Neuronal stem cell (in vitro differentiated cells): ENCODE measurements at regions not wholly inside any gene's neighbourhood (a gene's known extent, or its start where the extent isn't known, plus 50 kb on each side); places are given as distances from the start of the nearest gene placed in this dataset.

Experiments used
- DNase-seq: peaks from one replicate; pipeline ENCODE4 v3.0.0-alpha.2; 2013; ENCODE audit warnings: low spot score
- H2AFZ ChIP-seq: one replicate; pipeline ENCODE4 v1.6.1; 2013; ENCODE audit warnings: mild to moderate bottlenecking, low read length, inconsistent platforms
- H2AK5ac ChIP-seq: 2 replicates; pipeline ENCODE4 v1.6.1; 2013; ENCODE audit warnings: low read depth, mild to moderate bottlenecking, inconsistent platforms, low read length, moderate library complexity, mixed read lengths
- H2BK120ac ChIP-seq: 2 replicates; pipeline ENCODE4 v1.6.1; 2013; ENCODE audit warnings: low read depth, mild to moderate bottlenecking, inconsistent platforms, low read length, moderate library complexity, mixed read lengths
- H2BK12ac ChIP-seq: one replicate; pipeline ENCODE4 v1.6.1; 2013; ENCODE audit warnings: low read length, inconsistent platforms
- H2BK15ac ChIP-seq: 2 replicates; pipeline ENCODE4 v1.6.1; 2013; ENCODE audit warnings: mild to moderate bottlenecking, low read length, inconsistent platforms, mixed read lengths
- H2BK5ac ChIP-seq: one replicate; pipeline ENCODE4 v1.6.1; 2013; ENCODE audit warnings: inconsistent platforms, mild to moderate bottlenecking, low read length, moderate library complexity
- H3K14ac ChIP-seq: one replicate; pipeline ENCODE4 v1.6.1; 2013; ENCODE audit warnings: low read length, inconsistent platforms
- H3K18ac ChIP-seq: 2 replicates; pipeline ENCODE4 v1.6.1; 2013; ENCODE audit warnings: low read length, inconsistent platforms
- H3K23ac ChIP-seq: 2 replicates; pipeline ENCODE4 v1.6.1; 2013; ENCODE audit warnings: low read depth, mild to moderate bottlenecking, mixed read lengths, low read length, inconsistent platforms; ENCODE audit not compliant: poor library complexity
- H3K27ac ChIP-seq: replicated peaks from 3 replicates; pipeline ENCODE4 v1.5.1; 2013; ENCODE audit warnings: low read length, inconsistent platforms
- H3K27me3 ChIP-seq, 3 experiments: 2 replicates each; pipeline ENCODE4 v1.6.1; 2013; ENCODE audit warnings: low read length in 3 of 3, mild to moderate bottlenecking in 2 of 3, inconsistent platforms in 1 of 3, low read depth in 1 of 3, mixed read lengths in 1 of 3, moderate library complexity in 1 of 3; ENCODE audit not compliant: control insufficient read depth in 3 of 3, insufficient read depth in 3 of 3
- H3K36me3 ChIP-seq, 2 donors: replicated peaks in 1 of 2; 2 replicates each; pipeline ENCODE4 v1.6.1; 2013; ENCODE audit warnings: low read length in 2 of 2; ENCODE audit not compliant: control insufficient read depth in 2 of 2, insufficient read depth in 2 of 2
- H3K4ac ChIP-seq: 2 replicates; pipeline ENCODE4 v1.6.1; 2013; ENCODE audit warnings: inconsistent platforms, mild to moderate bottlenecking, low read length, moderate library complexity
- H3K4me1 ChIP-seq, 2 donors: 1 replicate in 1 of 2; 2 replicates in 1 of 2; pipeline ENCODE4 v1.6.1; 2013; ENCODE audit warnings: low read length in 2 of 2, low read depth in 1 of 2; ENCODE audit not compliant: control insufficient read depth in 2 of 2, insufficient read depth in 1 of 2
- H3K4me2 ChIP-seq: one replicate; pipeline ENCODE4 v1.6.1; 2013; ENCODE audit warnings: mild to moderate bottlenecking, low read length, inconsistent platforms; ENCODE audit not compliant: insufficient read depth, poor library complexity, severe bottlenecking
- H3K4me3 ChIP-seq, 2 donors: 2 replicates each; pipeline ENCODE4 v1.5.1; 2013; ENCODE audit warnings: low read length in 2 of 2, mild to moderate bottlenecking in 2 of 2, inconsistent platforms in 1 of 2, moderate library complexity in 1 of 2
- H3K79me1 ChIP-seq: one replicate; pipeline ENCODE4 v1.6.1; 2013; ENCODE audit warnings: low read depth, mild to moderate bottlenecking, inconsistent platforms, low read length, moderate library complexity
- H3K9ac ChIP-seq: one replicate; pipeline ENCODE4 v1.6.1; 2013; ENCODE audit warnings: mild to moderate bottlenecking, low read depth, low read length, inconsistent platforms; ENCODE audit not compliant: poor library complexity
- H3K9me3 ChIP-seq, 2 donors: replicated peaks in 1 of 2; 2 replicates each; pipeline versions ENCODE3 to v1.6.1; 2013; ENCODE audit warnings: low read length in 2 of 2, mild to moderate bottlenecking in 2 of 2, inconsistent platforms in 1 of 2, low read depth in 1 of 2, mixed read lengths in 1 of 2, moderate library complexity in 1 of 2; ENCODE audit not compliant: control insufficient read depth in 2 of 2, insufficient read depth in 1 of 2
- H4K8ac ChIP-seq: one replicate; pipeline ENCODE4 v1.6.1; 2013; ENCODE audit warnings: low read depth, mild to moderate bottlenecking, inconsistent platforms, low read length, moderate library complexity
- H4K91ac ChIP-seq: one replicate; pipeline ENCODE4 v1.6.1; 2013; ENCODE audit warnings: low read length, low read depth, mild to moderate bottlenecking, inconsistent platforms; ENCODE audit not compliant: poor library complexity
- WGBS, 2 donors: extraction: QIAGEN DNeasy Blood & Tissue Kit; methylation state at CpG; one replicate each; pipeline ENCODE4 v1.1.7; 2013; ENCODE audit warnings: missing lambda C conversion rate in 2 of 2, mixed read lengths in 1 of 2; ENCODE audit not compliant: insufficient read length in 2 of 2, insufficient replicate concordance in 1 of 2; ENCODE audit errors: extremely low coverage in 2 of 2; 5-methylcytosine and 5-hydroxymethylcytosine counted together

- H2AFZ ChIP-seq, result no peak overlapping the region
- H3K4ac ChIP-seq, result no peak overlapping the region
- no peak overlapping the region for H2BK120ac ChIP-seq
- H4K8ac ChIP-seq, result no peak overlapping the region
- H2AK5ac ChIP-seq, result no peak overlapping the region
- peaks cover 0 to 2% of the 10 kb centered on the region in 2 donors for H3K9me3 ChIP-seq
- H4K91ac ChIP-seq, result no peak overlapping the region
- WGBS, 2 donors, result no CpG with 5 or more reads among the region's 2 CpGs
- no peak overlapping the region for H2BK15ac ChIP-seq
- H3K4me1 ChIP-seq, result peaks cover 10 to 12% of the 10 kb centered on the region in 2 donors
- H3K79me1 ChIP-seq, result no peaks in the 10 kb centered on the region
- no peak overlapping the region for H3K27ac ChIP-seq
- no peak overlapping the region for H3K18ac ChIP-seq
- H2BK12ac ChIP-seq, result no peak overlapping the region
- no peak overlapping the region for H3K14ac ChIP-seq
- H3K4me2 ChIP-seq, result no peak overlapping the region
- peaks cover 0 to 3% (median 0%) of the 10 kb centered on the region in 3 experiments for H3K27me3 ChIP-seq
- no peak for DNase-seq
- no peak overlapping the region for H3K9ac ChIP-seq
- no peak overlapping the region for H3K23ac ChIP-seq
- H3K36me3 ChIP-seq, result no peaks in the 10 kb centered on the region
- no peak overlapping the region for H2BK5ac ChIP-seq
- H3K4me3 ChIP-seq, result no peak overlapping the region
These were observed 95.4 kb downstream of the ZNF621 start for GRCh38 chr3:40620151-40620550.

- Histone ChIP-seq H3K18ac (no peak overlapping the region), H3K27me3 (peaks cover 0 to 3% (median 0%) of the 10 kb centered on the region in 3 experiments), H2AFZ (no peak overlapping the region), H2BK15ac (no peak overlapping the region), H2AK5ac (no peak overlapping the region), H3K23ac (no peak overlapping the region), H2BK12ac (no peak overlapping the region), H3K79me1 (no peaks in the 10 kb centered on the region), H2BK5ac (no peak overlapping the region), H3K27ac (no peak overlapping the region), H3K9me3 (peaks cover 0 to 2% of the 10 kb centered on the region in 2 donors), H3K4me1 (peaks cover 4 to 5% of the 10 kb centered on the region in 2 donors), H2BK120ac (no peak overlapping the region), H3K4me3 (no peak overlapping the region), H3K14ac (no peak overlapping the region), H4K91ac (no peak overlapping the region), H3K36me3 (no peaks in the 10 kb centered on the region), H3K4me2 (no peak overlapping the region), H4K8ac (no peak overlapping the region), H3K9ac (no peak overlapping the region), H3K4ac (no peak overlapping the region)
- DNase-seq, result no peak
- no CpG with 5 or more reads among the region's 4 CpGs for WGBS, 2 donors
These were observed 96.5 kb downstream of the ZNF621 start for GRCh38 chr3:40621252-40621651.

GRCh38 chr3:40623567-40623966 is 98.8 kb downstream of the ZNF621 start:
- Histone ChIP-seq H3K4me1 (no peaks in the 10 kb centered on the region), H2AFZ (no peak overlapping the region), H3K36me3 (no peaks in the 10 kb centered on the region), H3K27me3 (no peaks in the 10 kb centered on the region), H3K79me1 (no peaks in the 10 kb centered on the region), H2BK120ac (no peak overlapping the region), H3K4me2 (no peak overlapping the region), H3K9ac (no peak overlapping the region), H2BK5ac (no peak overlapping the region), H3K4ac (no peak overlapping the region), H4K91ac (no peak overlapping the region), H3K14ac (no peak overlapping the region), H3K4me3 (no peak overlapping the region), H4K8ac (no peak overlapping the region), H2AK5ac (no peak overlapping the region), H3K18ac (no peak overlapping the region), H3K9me3 (peaks cover 0 to 2% of the 10 kb centered on the region in 2 donors), H3K27ac (no peak overlapping the region), H3K23ac (no peak overlapping the region), H2BK12ac (no peak overlapping the region), H2BK15ac (no peak overlapping the region)
- WGBS, 2 donors, result no CpG with 5 or more reads among the region's 1 CpG
- DNase-seq, result no peak

- H4K8ac ChIP-seq, result no peak overlapping the region
- no peak overlapping the region for H2BK120ac ChIP-seq
These were observed 99.5 kb downstream of the ZNF621 start for GRCh38 chr3:40624189-40624769.

More at GRCh38 chr3:40624189-40624769, 99.5 kb downstream of the ZNF621 start:
- Histone ChIP-seq H2AFZ (no peak overlapping the region), H3K27ac (no peak overlapping the region), H3K36me3 (no peaks in the 10 kb centered on the region), H2BK12ac (no peak overlapping the region), H3K4me3 (no peak overlapping the region), H3K4me1 (no peaks in the 10 kb centered on the region), H3K18ac (no peak overlapping the region), H3K14ac (no peak overlapping the region), H3K79me1 (no peaks in the 10 kb centered on the region), H3K4ac (no peak overlapping the region), H4K91ac (no peak overlapping the region), H3K23ac (no peak overlapping the region), H3K9ac (no peak overlapping the region), H3K27me3 (no peaks in the 10 kb centered on the region), H3K9me3 (peaks cover 0 to 2% of the 10 kb centered on the region in 2 donors), H2AK5ac (no peak overlapping the region), H3K4me2 (no peak overlapping the region), H2BK5ac (no peak overlapping the region), H2BK15ac (no peak overlapping the region)
- no peak for DNase-seq
- WGBS, 2 donors, result no CpG with 5 or more reads among the region's 2 CpGs
